CD14-positive monocyte (primary cell): ENCODE measurements at regions not wholly inside any gene's neighbourhood (a gene's known extent, or its start where the extent isn't known, plus 50 kb on each side); places are given as distances from the start of the nearest gene placed in this dataset.

Source experiments
- DNase-seq, 3 donors: peaks; one replicate each; pipeline ENCODE4 v3.0.0-alpha.2; 2011 to 2022
- H2AFZ ChIP-seq: 2 replicates; pipeline ENCODE4 v1.6.0; 2012; ENCODE audit warnings: mild to moderate bottlenecking, low read depth, low read length, inconsistent platforms; ENCODE audit not compliant: insufficient read depth, poor library complexity, severe bottlenecking
- H3K27ac ChIP-seq, 2 donors: 1 replicate in 1 of 2; 2 replicates in 1 of 2; pipeline ENCODE4 v1.5.1; 2012 to 2013; ENCODE audit warnings: low read length in 2 of 2, control low read depth in 1 of 2, inconsistent platforms in 1 of 2, low read depth in 1 of 2, mild to moderate bottlenecking in 1 of 2
- H3K27me3 ChIP-seq, 2 donors: one replicate each; pipeline versions ENCODE4 v1.6.0 to v1.6.1; 2011 to 2013; ENCODE audit warnings: low read length in 2 of 2; ENCODE audit not compliant: control insufficient read depth in 2 of 2, insufficient read depth in 2 of 2
- H3K36me3 ChIP-seq, 2 donors: replicated peaks in 1 of 2; 1 replicate in 1 of 2; 2 replicates in 1 of 2; pipeline versions ENCODE4 v1.5.1 to v1.6.1; 2012 to 2013; ENCODE audit warnings: low read length in 2 of 2, control low read depth in 1 of 2, inconsistent platforms in 1 of 2, mild to moderate bottlenecking in 1 of 2; ENCODE audit not compliant: insufficient read depth in 2 of 2, control insufficient read depth in 1 of 2
- H3K4me1 ChIP-seq, 2 donors: 1 replicate in 1 of 2; 2 replicates in 1 of 2; pipeline versions ENCODE4 v1.5.1 to v1.6.1; 2012 to 2013; ENCODE audit warnings: low read length in 2 of 2, control low read depth in 1 of 2, inconsistent platforms in 1 of 2, mild to moderate bottlenecking in 1 of 2, moderate library complexity in 1 of 2; ENCODE audit not compliant: insufficient read depth in 2 of 2, control insufficient read depth in 1 of 2
- H3K4me2 ChIP-seq: replicated peaks from 2 replicates; pipeline ENCODE3; 2012; ENCODE audit warnings: low read length, moderate library complexity, mild to moderate bottlenecking; ENCODE audit not compliant: poor library complexity, severe bottlenecking; ENCODE audit errors: extremely low read depth
- H3K4me3 ChIP-seq, 3 experiments: fragments of 200-600 bp in 1 of 3; sonication (generic) in 1 of 3; replicated peaks in 1 of 3; 1 replicate in 2 of 3; 2 replicates in 1 of 3; pipeline ENCODE4 v1.5.1; 2011 to 2013; ENCODE audit warnings: low read length in 3 of 3, mild to moderate bottlenecking in 3 of 3, control low read depth in 2 of 3, low read depth in 2 of 3, inconsistent platforms in 1 of 3, moderate library complexity in 1 of 3
- H3K79me2 ChIP-seq: 2 replicates; pipeline ENCODE4 v1.6.0; 2012; ENCODE audit warnings: mild to moderate bottlenecking, control low read depth, inconsistent platforms, low read length, moderate library complexity; ENCODE audit not compliant: insufficient read depth
- H3K9ac ChIP-seq: 2 replicates; pipeline ENCODE4 v1.6.0; 2017; ENCODE audit warnings: low read length, mild to moderate bottlenecking; ENCODE audit not compliant: insufficient read depth, poor library complexity, severe bottlenecking
- H3K9me3 ChIP-seq, 2 donors: replicated peaks in 1 of 2; 1 replicate in 1 of 2; 2 replicates in 1 of 2; pipeline versions ENCODE4 v1.5.1 to v1.6.1; 2012 to 2013; ENCODE audit warnings: low read length in 2 of 2, control low read depth in 1 of 2; ENCODE audit not compliant: control insufficient read depth in 1 of 2, insufficient read depth in 1 of 2
- H4K20me1 ChIP-seq: 2 replicates; pipeline ENCODE4 v1.6.0; 2012; ENCODE audit warnings: mild to moderate bottlenecking, low read length, control low read depth, moderate library complexity; ENCODE audit not compliant: insufficient read depth
- H3K27ac Mint-ChIP-seq, 7 donors: one replicate each; pipeline ENCODE4 v1.8.0; 2020; ENCODE audit warnings: mild to moderate bottlenecking in 7 of 7, mixed read lengths in 7 of 7, moderate library complexity in 6 of 7, inconsistent platforms in 2 of 7
- H3K27me3 Mint-ChIP-seq, 3 donors: one replicate each; pipeline ENCODE4 v1.8.0; 2021 to 2022; ENCODE audit warnings: low read depth in 3 of 3, mild to moderate bottlenecking in 3 of 3, mixed read lengths in 3 of 3, moderate library complexity in 3 of 3, inconsistent platforms in 1 of 3
- H3K36me3 Mint-ChIP-seq, 2 donors: one replicate each; pipeline ENCODE4 v1.8.0; 2020; ENCODE audit warnings: mixed read lengths in 2 of 2, inconsistent platforms in 1 of 2, mild to moderate bottlenecking in 1 of 2
- H3K4me1 Mint-ChIP-seq: one replicate; pipeline ENCODE4 v1.8.0; 2020; ENCODE audit warnings: mild to moderate bottlenecking, mixed read lengths
- H3K4me3 Mint-ChIP-seq, 2 donors: one replicate each; pipeline ENCODE4 v1.8.0; 2020; ENCODE audit warnings: mild to moderate bottlenecking in 2 of 2, mixed read lengths in 2 of 2, moderate library complexity in 1 of 2
- H3K9me3 Mint-ChIP-seq, 7 donors: one replicate each; pipeline ENCODE4 v1.8.0; 2020 to 2022; ENCODE audit warnings: mixed read lengths in 7 of 7, mild to moderate bottlenecking in 6 of 7, moderate library complexity in 6 of 7, inconsistent platforms in 2 of 7
- WGBS: methylation state at CpG from one replicate; pipeline ENCODE4 v1.1.5; 2013; ENCODE audit warnings: missing lambda C conversion rate; ENCODE audit not compliant: insufficient coverage; 5-methylcytosine and 5-hydroxymethylcytosine counted together
- intact Hi-C, 2 donors: fragments of 100-400 bp; cut with micrococcal nuclease; formaldehyde crosslinking; loops; one replicate each; pipeline versions ENCODE4 v1.15.0 to v1.15.1; 2023
- TF ChIP-seq, protein P1 (sequence below): fragments of 200-600 bp; IDR thresholded peaks from one replicate; pipeline ENCODE4 v1.8.0; 2022; ENCODE audit warnings: antibody characterized with exemption, mild to moderate bottlenecking

- no peak overlapping the region for H3K27ac Mint-ChIP-seq
- Histone ChIP-seq H3K4me1 (no peaks in the 10 kb centered on the region), H3K27ac (no peak overlapping the region), H3K36me3 (no peaks in the 10 kb centered on the region), H3K79me2 (no peaks in the 10 kb centered on the region), H3K4me2 (no peak overlapping the region), H3K9ac (no peak overlapping the region), H2AFZ (no peak overlapping the region), H3K9me3 (peaks cover 5 to 10% of the 10 kb centered on the region in 2 donors), H3K27me3 (no peaks in the 10 kb centered on the region), H4K20me1 (no peaks in the 10 kb centered on the region), H3K4me3 (no peak overlapping the region)
- no peak for DNase-seq
- H3K9me3 Mint-ChIP-seq: peaks cover 0 to 7% (median 2%) of the 10 kb centered on the region in 7 donors
- WGBS: no CpG with 5 or more reads among the region's 2 CpGs
- H3K27me3 Mint-ChIP-seq: no peaks in the 10 kb centered on the region
- no peaks in the 10 kb centered on the region for H3K36me3 Mint-ChIP-seq
- H3K4me1 Mint-ChIP-seq: no peaks in the 10 kb centered on the region
- no peak overlapping the region for H3K4me3 Mint-ChIP-seq
- TF ChIP-seq, protein P1, sequence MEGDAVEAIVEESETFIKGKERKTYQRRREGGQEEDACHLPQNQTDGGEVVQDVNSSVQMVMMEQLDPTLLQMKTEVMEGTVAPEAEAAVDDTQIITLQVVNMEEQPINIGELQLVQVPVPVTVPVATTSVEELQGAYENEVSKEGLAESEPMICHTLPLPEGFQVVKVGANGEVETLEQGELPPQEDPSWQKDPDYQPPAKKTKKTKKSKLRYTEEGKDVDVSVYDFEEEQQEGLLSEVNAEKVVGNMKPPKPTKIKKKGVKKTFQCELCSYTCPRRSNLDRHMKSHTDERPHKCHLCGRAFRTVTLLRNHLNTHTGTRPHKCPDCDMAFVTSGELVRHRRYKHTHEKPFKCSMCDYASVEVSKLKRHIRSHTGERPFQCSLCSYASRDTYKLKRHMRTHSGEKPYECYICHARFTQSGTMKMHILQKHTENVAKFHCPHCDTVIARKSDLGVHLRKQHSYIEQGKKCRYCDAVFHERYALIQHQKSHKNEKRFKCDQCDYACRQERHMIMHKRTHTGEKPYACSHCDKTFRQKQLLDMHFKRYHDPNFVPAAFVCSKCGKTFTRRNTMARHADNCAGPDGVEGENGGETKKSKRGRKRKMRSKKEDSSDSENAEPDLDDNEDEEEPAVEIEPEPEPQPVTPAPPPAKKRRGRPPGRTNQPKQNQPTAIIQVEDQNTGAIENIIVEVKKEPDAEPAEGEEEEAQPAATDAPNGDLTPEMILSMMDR: no peak
- intact Hi-C loops: no loop called here
Observed at GRCh38 chr13:70330697-70331361, 222.6 kb upstream of the KLHL1 start.

- Histone ChIP-seq H3K4me3 (no peak overlapping the region), H3K9me3 (no peaks in the 10 kb centered on the region), H3K27me3 (no peaks in the 10 kb centered on the region), H3K4me2 (no peak overlapping the region), H2AFZ (no peak overlapping the region), H4K20me1 (no peaks in the 10 kb centered on the region), H3K4me1 (no peaks in the 10 kb centered on the region), H3K79me2 (no peaks in the 10 kb centered on the region), H3K36me3 (no peaks in the 10 kb centered on the region), H3K27ac (no peak overlapping the region), H3K9ac (no peak overlapping the region)
- H3K27ac Mint-ChIP-seq: no peak overlapping the region
- no peak for DNase-seq
- H3K4me3 Mint-ChIP-seq: no peak overlapping the region
- TF ChIP-seq, protein P1: no peak
- no CpG with 5 or more reads among the region's 2 CpGs for WGBS
- no peaks in the 10 kb centered on the region for H3K27me3 Mint-ChIP-seq
- H3K9me3 Mint-ChIP-seq: peaks cover 0 to 4% (median 0%) of the 10 kb centered on the region in 7 donors
- no peaks in the 10 kb centered on the region for H3K4me1 Mint-ChIP-seq
- intact Hi-C loops: no loop called here
- H3K36me3 Mint-ChIP-seq: no peaks in the 10 kb centered on the region
Observed at GRCh38 chr13:70324519-70324918, 216.3 kb upstream of the KLHL1 start.
